H1 (cell line): ENCODE measurements at regions not wholly inside any gene's neighbourhood (a gene's known extent, or its start where the extent isn't known, plus 50 kb on each side); places are given as distances from the start of the nearest gene placed in this dataset.
"Not testable (repeated sequence)": the region's sequence is repeated elsewhere in the genome, so short reads cannot be mapped to it uniquely, and the experiment has no call there.

ENCODE experiments used
- CTCF ChIA-PET: fragments of 300-600 bp; sonication (Branson Sonifier 250); formaldehyde crosslinking; loops from one replicate; lab custom pipeline; 2021; ENCODE audit not compliant: partially characterized antibody; lab: Charles Lee
- POLR2A ChIA-PET: fragments of 300-600 bp; sonication (Branson Sonifier 250); formaldehyde crosslinking; loops from one replicate; lab custom pipeline; 2021; ENCODE audit warnings: inconsistent platforms; ENCODE audit not compliant: partially characterized antibody; lab: Charles Lee
- DNase-seq, 2 experiments: peaks; one replicate each; pipeline versions ENCODE4 v3.0.0 to v3.0.0-alpha.2; 2010 to 2022; ENCODE audit warnings: low spot score in 2 of 2, low read depth in 1 of 2, mixed read lengths in 1 of 2
- FAIRE-seq: peaks from 2 replicates; lab custom pipeline; 2011; peaks lifted over from hg19 to GRCh38; lab: Jason Lieb, UNC
- H2AFZ ChIP-seq: 2 replicates; pipeline ENCODE4 v1.8.1; 2012; ENCODE audit warnings: low read length, inconsistent platforms
- H2AK5ac ChIP-seq: 2 replicates; pipeline ENCODE4 v1.6.1; 2013; ENCODE audit warnings: low read depth, low read length
- H2BK120ac ChIP-seq: replicated peaks from 2 replicates; pipeline ENCODE3; 2013; ENCODE audit warnings: low read depth, low read length, inconsistent platforms
- H2BK12ac ChIP-seq: 2 replicates; pipeline ENCODE4 v1.6.1; 2013; ENCODE audit warnings: low read depth, low read length
- H2BK15ac ChIP-seq: 2 replicates; pipeline ENCODE4 v1.6.1; 2013; ENCODE audit warnings: low read length
- H2BK20ac ChIP-seq: 2 replicates; pipeline ENCODE4 v1.6.1; 2013; ENCODE audit warnings: low read length
- H2BK5ac ChIP-seq: 2 replicates; pipeline ENCODE4 v1.6.1; 2013; ENCODE audit warnings: low read depth, low read length
- H3K14ac ChIP-seq: 2 replicates; pipeline ENCODE4 v1.6.1; 2013; ENCODE audit warnings: inconsistent platforms; ENCODE audit not compliant: insufficient read length
- H3K18ac ChIP-seq: 2 replicates; pipeline ENCODE4 v1.6.1; 2013; ENCODE audit warnings: low read length; ENCODE audit errors: extremely low read depth
- H3K23ac ChIP-seq: 2 replicates; pipeline ENCODE4 v1.6.1; 2013; ENCODE audit warnings: inconsistent platforms; ENCODE audit not compliant: insufficient read length
- H3K23me2 ChIP-seq: 2 replicates; pipeline ENCODE4 v1.6.1; 2013; ENCODE audit warnings: low read depth, low read length
- H3K27ac ChIP-seq: 2 replicates; pipeline ENCODE4 v1.6.1; 2011; ENCODE audit warnings: low read depth, low read length, inconsistent platforms
- H3K27me3 ChIP-seq, 4 experiments: replicated peaks in 1 of 4; 1 replicate in 1 of 4; 2 replicates in 3 of 4; pipeline versions ENCODE4 v1.6.1 to v1.8.1; 2011 to 2013; ENCODE audit warnings: low read length in 3 of 4, mild to moderate bottlenecking in 3 of 4, inconsistent platforms in 2 of 4, mixed read lengths in 2 of 4, moderate library complexity in 1 of 4; ENCODE audit not compliant: control insufficient read depth in 3 of 4, insufficient read depth in 3 of 4; ENCODE audit errors: extremely low read depth in 1 of 4
- H3K36me3 ChIP-seq, 4 experiments: 2 replicates each; pipeline versions ENCODE4 v1.6.1 to v1.8.1; 2011 to 2013; ENCODE audit warnings: mild to moderate bottlenecking in 4 of 4, low read length in 3 of 4, moderate library complexity in 2 of 4, control low read depth in 1 of 4, inconsistent platforms in 1 of 4; ENCODE audit not compliant: insufficient read depth in 4 of 4, control insufficient read depth in 2 of 4
- H3K4ac ChIP-seq: replicated peaks from 2 replicates; pipeline ENCODE3; 2013; ENCODE audit warnings: low read length, low read depth, mixed read lengths, inconsistent platforms; ENCODE audit not compliant: insufficient read length
- H3K4me1 ChIP-seq, 4 experiments: replicated peaks in 1 of 4; 1 replicate in 1 of 4; 2 replicates in 3 of 4; pipeline versions ENCODE4 v1.6.1 to v1.8.1; 2011 to 2013; ENCODE audit warnings: low read length in 3 of 4, inconsistent platforms in 2 of 4, mixed read lengths in 1 of 4; ENCODE audit not compliant: insufficient read depth in 4 of 4, control insufficient read depth in 3 of 4
- H3K4me2 ChIP-seq, 2 experiments: 2 replicates each; pipeline versions ENCODE4 v1.6.1 to v1.8.1; 2011 to 2013; ENCODE audit warnings: low read depth in 2 of 2, low read length in 2 of 2, control low read depth in 1 of 2, inconsistent platforms in 1 of 2, mild to moderate bottlenecking in 1 of 2; ENCODE audit not compliant: insufficient read depth in 1 of 2
- H3K4me3 ChIP-seq, 4 experiments: fragments of 200-600, 300-600 bp in 1 of 4; sonication (generic), shearing (Covaris generic), sonication (Bioruptor Twin) in 1 of 4; 2 replicates each; pipeline versions ENCODE4 v1.5.1 to v1.8.1; 2011 to 2016; ENCODE audit warnings: low read length in 4 of 4, low read depth in 3 of 4, control low read depth in 2 of 4, inconsistent platforms in 2 of 4, mild to moderate bottlenecking in 2 of 4, mixed read lengths in 1 of 4, moderate library complexity in 1 of 4; ENCODE audit not compliant: insufficient read depth in 2 of 4; ENCODE audit errors: extremely low read depth in 1 of 4
- H3K56ac ChIP-seq: replicated peaks from 2 replicates; pipeline ENCODE3; 2013; ENCODE audit warnings: low read depth, mild to moderate bottlenecking, mixed read lengths, low read length, inconsistent platforms; ENCODE audit not compliant: insufficient read length
- H3K79me1 ChIP-seq: 2 replicates; pipeline ENCODE4 v1.6.1; 2013; ENCODE audit warnings: low read depth, low read length, control low read depth
- H3K79me2 ChIP-seq, 2 experiments: 2 replicates each; pipeline versions ENCODE4 v1.6.1 to v1.8.1; 2012 to 2013; ENCODE audit warnings: low read length in 2 of 2, mild to moderate bottlenecking in 2 of 2, inconsistent platforms in 1 of 2; ENCODE audit not compliant: insufficient read depth in 2 of 2, control insufficient read depth in 1 of 2
- H3K9ac ChIP-seq, 4 experiments: replicated peaks in 1 of 4; 1 replicate in 1 of 4; 2 replicates in 3 of 4; pipeline versions ENCODE4 v1.6.1 to v1.8.1; 2011 to 2013; ENCODE audit warnings: low read depth in 3 of 4, low read length in 3 of 4, control low read depth in 2 of 4, mild to moderate bottlenecking in 2 of 4, moderate library complexity in 2 of 4, inconsistent platforms in 1 of 4; ENCODE audit errors: extremely low read depth in 1 of 4
- H3K9me3 ChIP-seq, 2 experiments: 2 replicates each; pipeline versions ENCODE4 v1.6.1 to v1.8.1; 2012 to 2013; ENCODE audit warnings: mild to moderate bottlenecking in 2 of 2, moderate library complexity in 2 of 2, control low read depth in 1 of 2, inconsistent platforms in 1 of 2, low read depth in 1 of 2, low read length in 1 of 2, mixed read lengths in 1 of 2; ENCODE audit not compliant: insufficient read depth in 2 of 2
- H4K20me1 ChIP-seq, 2 experiments: replicated peaks in 1 of 2; 2 replicates each; pipeline versions ENCODE3 to v1.8.1; 2011 to 2013; ENCODE audit warnings: inconsistent platforms in 2 of 2, low read length in 2 of 2, mild to moderate bottlenecking in 1 of 2; ENCODE audit not compliant: insufficient read depth in 2 of 2, control insufficient read depth in 1 of 2
- H4K5ac ChIP-seq: 2 replicates; pipeline ENCODE4 v1.6.1; 2013; ENCODE audit warnings: low read length, low read depth, mixed read lengths, inconsistent platforms; ENCODE audit not compliant: insufficient read length
- H4K8ac ChIP-seq: 2 replicates; pipeline ENCODE4 v1.8.0; 2013; ENCODE audit warnings: mild to moderate bottlenecking, moderate library complexity, low read length, inconsistent platforms; ENCODE audit not compliant: insufficient read depth; ENCODE audit errors: extremely low read depth
- H4K91ac ChIP-seq: replicated peaks from 2 replicates; pipeline ENCODE3; 2013; ENCODE audit warnings: low read length, mixed read lengths, inconsistent platforms; ENCODE audit not compliant: insufficient read length
- WGBS, 2 experiments: shearing (Covaris generic) in 1 of 2; methylation state at CpG; one replicate each; pipeline versions ENCODE4 v1.1.6 to v1.1.7; 2013 to 2015; ENCODE audit warnings: low lambda C conversion rate in 2 of 2, mixed read lengths in 2 of 2, inconsistent platforms in 1 of 2, low coverage in 1 of 2, missing lambda C conversion rate in 1 of 2; ENCODE audit not compliant: insufficient replicate concordance in 2 of 2, insufficient coverage in 1 of 2, insufficient read length in 1 of 2; ENCODE audit errors: extremely low coverage in 1 of 2, missing lambda C conversion rate in 1 of 2; 5-methylcytosine and 5-hydroxymethylcytosine counted together

GRCh38 chr1:65554086-65554764 lies 133.8 kb downstream of the LEPR start:
- CTCF ChIA-PET, result interaction anchor here (0.9 kb wide), 1 partner anchor 123 kb away, joined by 3 read pairs; no protein-coding TSS in a partner anchor
- H3K27me3 ChIP-seq, H3K18ac ChIP-seq, H3K4me2 ChIP-seq, H4K91ac ChIP-seq, H3K23me2 ChIP-seq, H4K20me1 ChIP-seq, H3K23ac ChIP-seq, FAIRE-seq, H2AFZ ChIP-seq, H3K4me3 ChIP-seq, POLR2A ChIA-PET, H2BK20ac ChIP-seq, H3K79me1 ChIP-seq, H3K4me1 ChIP-seq, DNase-seq, H2BK5ac ChIP-seq, H2AK5ac ChIP-seq, H2BK120ac ChIP-seq, H3K56ac ChIP-seq, H3K36me3 ChIP-seq, H3K79me2 ChIP-seq, H4K5ac ChIP-seq, H4K8ac ChIP-seq, H3K14ac ChIP-seq, H2BK15ac ChIP-seq, H3K4ac ChIP-seq, H3K27ac ChIP-seq, H3K9me3 ChIP-seq, H3K9ac ChIP-seq, H2BK12ac ChIP-seq: not testable (repeated sequence)
- WGBS, 2 experiments, result 89% methylated on average over 5 of the region's 6 CpGs; no CpG with 5 or more reads in 1 of the 2 experiments
